OCI-LY7 (cell line): ENCODE measurements at regions not wholly inside any gene's neighbourhood (a gene's known extent, or its start where the extent isn't known, plus 50 kb on each side); places are given as distances from the start of the nearest gene placed in this dataset.

Experiments
- CTCF ChIP-seq: fragments of 200-600 bp; sonication (generic); conservative IDR thresholded peaks from 2 replicates; pipeline ENCODE4 v1.5.1; 2014; ENCODE audit warnings: mild to moderate bottlenecking, antibody characterized with exemption, low read length, moderate library complexity, mixed read lengths
- EZH2phosphoT487 ChIP-seq: fragments of 200-600 bp; sonication (generic); IDR thresholded peaks from 2 replicates; pipeline ENCODE4 v1.6.1; 2018; ENCODE audit warnings: low read depth, borderline replicate concordance, mild to moderate bottlenecking, mixed run types, antibody characterized with exemption, low read length, moderate library complexity, mixed read lengths

- no peak for TF ChIP-seq CTCF
- TF ChIP-seq EZH2phosphoT487 = no peak
Observed at GRCh38 chr3:152127058-152127457, 141.7 kb upstream of the MBNL1 start.
